ENCODE measurements at regions not wholly inside any gene's neighbourhood (a gene's known extent, or its start where the extent isn't known, plus 50 kb on each side); places are given as distances from the start of the nearest gene placed in this dataset.

DNA sequence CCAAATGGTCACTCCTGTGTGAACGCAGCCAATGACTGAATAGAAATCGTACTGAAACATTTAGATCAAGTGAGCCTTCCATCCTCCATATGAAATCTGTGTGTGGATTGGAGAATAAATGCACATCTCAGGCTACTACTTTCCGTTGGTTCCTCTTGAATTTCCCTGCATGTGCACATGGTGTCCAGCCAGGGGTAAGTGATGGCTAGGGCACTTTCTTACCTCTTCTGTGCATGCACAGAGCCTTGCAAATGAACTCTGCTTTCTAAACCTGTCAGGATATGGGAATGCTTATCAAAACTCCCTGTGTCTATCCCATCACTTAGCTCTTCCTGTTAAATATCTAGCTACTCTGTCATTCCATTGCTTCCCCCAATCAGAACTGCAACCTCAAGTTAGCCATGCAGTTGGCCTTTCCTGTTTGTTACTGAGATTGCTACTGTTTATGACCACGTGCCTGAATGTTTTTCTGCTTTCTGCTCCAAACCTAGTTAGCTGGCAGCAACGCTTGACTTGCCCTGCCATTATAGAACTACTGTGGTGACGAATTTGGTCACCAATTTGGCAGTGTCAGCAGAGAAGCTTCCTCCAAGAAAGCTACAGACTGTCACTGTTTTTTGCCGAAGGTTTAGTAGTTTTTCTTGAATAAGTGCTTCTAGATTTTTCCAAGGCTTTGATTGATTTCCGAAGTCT lies 661.6 kb downstream of the LRRC70 start:
- POLR2A ChIA-PET, result no interaction called here
- DNase-seq (ENCODE audit: extremely low spot score), result no peak
- TF ChIP-seq, protein P1, sequence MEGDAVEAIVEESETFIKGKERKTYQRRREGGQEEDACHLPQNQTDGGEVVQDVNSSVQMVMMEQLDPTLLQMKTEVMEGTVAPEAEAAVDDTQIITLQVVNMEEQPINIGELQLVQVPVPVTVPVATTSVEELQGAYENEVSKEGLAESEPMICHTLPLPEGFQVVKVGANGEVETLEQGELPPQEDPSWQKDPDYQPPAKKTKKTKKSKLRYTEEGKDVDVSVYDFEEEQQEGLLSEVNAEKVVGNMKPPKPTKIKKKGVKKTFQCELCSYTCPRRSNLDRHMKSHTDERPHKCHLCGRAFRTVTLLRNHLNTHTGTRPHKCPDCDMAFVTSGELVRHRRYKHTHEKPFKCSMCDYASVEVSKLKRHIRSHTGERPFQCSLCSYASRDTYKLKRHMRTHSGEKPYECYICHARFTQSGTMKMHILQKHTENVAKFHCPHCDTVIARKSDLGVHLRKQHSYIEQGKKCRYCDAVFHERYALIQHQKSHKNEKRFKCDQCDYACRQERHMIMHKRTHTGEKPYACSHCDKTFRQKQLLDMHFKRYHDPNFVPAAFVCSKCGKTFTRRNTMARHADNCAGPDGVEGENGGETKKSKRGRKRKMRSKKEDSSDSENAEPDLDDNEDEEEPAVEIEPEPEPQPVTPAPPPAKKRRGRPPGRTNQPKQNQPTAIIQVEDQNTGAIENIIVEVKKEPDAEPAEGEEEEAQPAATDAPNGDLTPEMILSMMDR (IDR thresholded peaks at IDR 0.05; ENCODE audit: control extremely low read depth, extremely low read depth, low read depth, missing control alignments), result no peak
- CTCF ChIA-PET, result interaction anchor here (1.3 to 1.6 kb wide), 2 partner anchors 9 to 20 kb away, joined by 3 to 4 read pairs; no protein-coding TSS in a partner anchor

DNA sequence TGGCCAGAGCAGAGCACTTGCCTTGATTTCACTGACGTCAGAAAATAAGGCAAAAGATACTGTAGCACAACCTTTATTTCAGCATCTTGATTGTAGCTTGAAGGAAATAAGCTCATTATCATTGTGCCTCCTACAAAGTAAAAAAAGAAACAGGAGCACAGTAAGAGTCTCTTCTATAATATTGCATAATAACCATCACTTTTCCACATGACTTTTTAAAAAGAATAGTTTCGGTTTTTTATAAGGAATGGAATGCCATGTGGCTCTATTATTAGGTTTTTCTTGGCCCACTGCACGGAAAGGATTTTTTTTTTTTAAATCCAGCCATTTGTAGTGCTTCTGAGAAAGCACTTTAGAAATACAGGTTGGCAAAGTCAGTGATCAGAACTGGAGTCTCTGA lies 655.3 kb downstream of the LRRC70 start:
- POLR2A ChIA-PET, result no interaction called here
- DNase-seq (ENCODE audit: extremely low spot score), result no peak
- TF ChIP-seq, protein P1 (IDR thresholded peaks at IDR 0.05; ENCODE audit: control extremely low read depth, extremely low read depth, low read depth, missing control alignments), result no peak
- CTCF ChIA-PET, result interaction anchor here (1.4 kb wide), 1 partner anchor 8 kb away, joined by 3 read pairs; no protein-coding TSS in a partner anchor

DNA sequence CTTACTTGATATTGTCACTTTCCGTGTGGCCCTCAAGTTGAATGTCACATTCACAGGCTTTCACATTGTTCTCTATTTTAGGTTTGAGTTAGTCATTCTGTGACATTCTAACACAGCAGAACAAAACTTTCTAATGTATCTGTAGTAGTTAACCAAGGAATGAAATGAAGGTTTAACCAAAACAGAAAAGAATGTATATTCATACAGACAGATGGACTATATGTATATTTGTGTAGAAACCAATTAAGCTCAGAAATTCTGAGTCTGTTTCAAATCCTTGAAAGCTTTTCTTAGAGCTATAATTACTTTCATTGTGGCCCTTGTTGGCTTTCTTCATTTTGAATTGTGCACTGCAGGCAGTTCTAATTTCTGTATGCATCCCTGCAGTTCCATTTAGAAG lies 654.7 kb downstream of the LRRC70 start:
- POLR2A ChIA-PET, result no interaction called here
- DNase-seq (ENCODE audit: extremely low spot score), result no peak
- CTCF ChIA-PET, result interaction anchor here (1.4 kb wide), 1 partner anchor 9 kb away, joined by 3 read pairs; no protein-coding TSS in a partner anchor
- TF ChIP-seq, protein P1 (IDR thresholded peaks at IDR 0.05; ENCODE audit: control extremely low read depth, extremely low read depth, low read depth, missing control alignments), result no peak

DNA sequence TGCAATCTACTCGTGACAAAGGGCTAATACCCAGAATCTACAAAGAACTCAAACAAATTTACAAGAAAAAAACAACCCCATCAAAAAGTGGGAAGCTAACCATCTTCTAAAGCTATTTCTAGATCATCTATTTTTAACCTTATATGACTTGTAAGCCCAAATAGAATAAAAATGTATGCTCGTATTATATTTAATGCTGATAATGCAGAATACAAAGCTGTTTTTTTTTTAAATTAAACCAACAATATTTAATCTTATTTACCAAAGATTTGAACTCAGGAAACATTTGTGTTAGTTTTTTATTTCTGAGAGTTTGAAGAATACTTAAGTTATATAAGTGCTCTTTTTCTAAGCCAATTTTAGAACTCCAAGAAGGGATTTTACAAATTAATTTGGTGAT lies 652.1 kb downstream of the LRRC70 start:
- TF ChIP-seq, protein P1 (IDR thresholded peaks at IDR 0.05; ENCODE audit: control extremely low read depth, extremely low read depth, low read depth, missing control alignments), result no peak

DNA sequence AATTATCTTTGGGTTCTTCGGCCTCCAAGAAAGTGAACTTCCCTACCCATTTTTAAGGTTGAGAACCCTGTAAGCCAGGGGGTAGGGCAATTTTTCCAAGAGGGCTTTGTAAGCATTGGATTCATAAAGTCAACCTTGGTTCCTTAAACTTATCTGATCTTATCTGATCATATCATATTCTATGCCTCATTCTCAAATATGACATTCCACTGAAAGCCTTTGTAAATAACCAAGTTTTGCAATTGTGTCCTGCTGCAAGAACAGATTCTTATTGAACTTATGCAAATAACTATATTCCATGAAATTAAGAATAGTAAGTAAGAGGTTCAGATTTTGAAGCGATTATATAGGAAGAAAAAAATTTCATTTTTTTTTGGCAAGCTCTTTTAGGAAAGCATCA lies 649.5 kb downstream of the LRRC70 start:
- DNase-seq (ENCODE audit: extremely low spot score), result no peak
- TF ChIP-seq, protein P1 (IDR thresholded peaks at IDR 0.05; ENCODE audit: control extremely low read depth, extremely low read depth, low read depth, missing control alignments), result no peak
- ChIA-PET POLR2A (no interaction called here), CTCF (interaction anchor here (1.2 kb wide), 1 partner anchor 11 kb away, joined by 3 read pairs; no protein-coding TSS in a partner anchor)

More for the DNA sequence above, 652.1 kb downstream of the LRRC70 start:
- DNase-seq (ENCODE audit: extremely low spot score), result no peak
- ChIA-PET POLR2A (no interaction called here), CTCF (interaction anchor here (1.6 kb wide), 1 partner anchor 13 kb away, joined by 5 read pairs; no protein-coding TSS in a partner anchor)

DNA sequence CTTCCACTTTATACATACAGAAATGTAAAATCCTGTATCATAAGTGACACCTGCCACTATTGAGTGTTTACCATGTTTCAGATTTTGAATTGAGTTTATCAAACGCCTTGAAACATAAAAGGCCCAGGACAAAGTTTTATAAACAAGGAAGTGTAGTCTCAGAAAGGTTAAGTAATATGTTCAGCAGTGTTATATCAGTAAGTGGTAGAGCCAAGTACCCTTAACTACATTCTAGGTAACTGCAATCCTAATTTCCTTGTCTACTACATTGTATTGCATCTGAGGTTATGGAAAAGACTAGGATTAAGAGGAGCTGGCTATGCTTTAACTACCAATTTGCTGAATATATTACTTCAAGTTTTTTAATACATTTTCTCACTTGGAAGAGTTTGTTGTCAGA lies 641.6 kb downstream of the LRRC70 start:
- no peak for DNase-seq (ENCODE audit: extremely low spot score)
- ChIA-PET POLR2A (no interaction called here), CTCF (no interaction called here)
- TF ChIP-seq, protein P1 (IDR thresholded peaks at IDR 0.05; ENCODE audit: control extremely low read depth, extremely low read depth, low read depth, missing control alignments), result no peak
